Neutrophil (primary cell): ENCODE measurements at regions not wholly inside any gene's neighbourhood (a gene's known extent, or its start where the extent isn't known, plus 50 kb on each side); places are given as distances from the start of the nearest gene placed in this dataset.

Source experiments
- H3K27ac ChIP-seq: fragments of 200-600 bp; sonication (generic); 2 replicates; pipeline ENCODE4 v1.5.1; 2016; ENCODE audit warnings: mild to moderate bottlenecking, moderate library complexity
- H3K27me3 ChIP-seq: fragments of 200-600 bp; sonication (generic); 2 replicates; pipeline ENCODE4 v1.6.0; 2016; ENCODE audit warnings: mild to moderate bottlenecking
- H3K36me3 ChIP-seq: fragments of 200-600 bp; sonication (generic); 2 replicates; pipeline ENCODE4 v1.5.1; 2017
- H3K4me1 ChIP-seq, 2 experiments: fragments of 200-600 bp in 1 of 2; sonication (generic) in 1 of 2; 1 replicate in 1 of 2; 2 replicates in 1 of 2; pipeline versions ENCODE4 v1.5.1 to v1.6.1; 2013 to 2016; ENCODE audit warnings: low read depth in 1 of 2, low read length in 1 of 2, mild to moderate bottlenecking in 1 of 2, moderate library complexity in 1 of 2; ENCODE audit not compliant: control insufficient read depth in 1 of 2, insufficient read depth in 1 of 2
- H3K4me3 ChIP-seq, 2 experiments: fragments of 200-600 bp in 1 of 2; sonication (generic) in 1 of 2; 1 replicate in 1 of 2; 2 replicates in 1 of 2; pipeline ENCODE4 v1.5.1; 2013 to 2016; ENCODE audit warnings: low read depth in 1 of 2, low read length in 1 of 2, mild to moderate bottlenecking in 1 of 2, moderate library complexity in 1 of 2
- H3K9me3 ChIP-seq: fragments of 200-600 bp; sonication (generic); 2 replicates; pipeline ENCODE4 v1.5.1; 2016
- CTCF ChIP-seq: fragments of 200-600 bp; sonication (generic); IDR thresholded peaks from 2 replicates; pipeline ENCODE4 v1.5.1; 2016; ENCODE audit warnings: antibody characterized with exemption

- no peak overlapping the region for H3K4me3 ChIP-seq
- no peaks in the 10 kb centered on the region for H3K27me3 ChIP-seq
- no peaks in the 10 kb centered on the region for H3K4me1 ChIP-seq
- no peaks in the 10 kb centered on the region for H3K9me3 ChIP-seq
- no peaks in the 10 kb centered on the region for H3K36me3 ChIP-seq
- H3K27ac ChIP-seq, result no peak overlapping the region
- no peak for TF ChIP-seq CTCF
Observed at GRCh38 chr18:56185126-56185525, 453.3 kb downstream of the TXNL1 start.

- H3K4me3 ChIP-seq, result no peak overlapping the region
- no peaks in the 10 kb centered on the region for H3K4me1 ChIP-seq
- no peaks in the 10 kb centered on the region for H3K27me3 ChIP-seq
- no peak overlapping the region for H3K27ac ChIP-seq
- no peak for TF ChIP-seq CTCF
- H3K9me3 ChIP-seq, result no peaks in the 10 kb centered on the region
- H3K36me3 ChIP-seq, result no peaks in the 10 kb centered on the region
Observed at GRCh38 chr18:56176751-56177150, 461.6 kb downstream of the TXNL1 start.

- no peak overlapping the region for H3K27ac ChIP-seq
- no peaks in the 10 kb centered on the region for H3K36me3 ChIP-seq
- no peaks in the 10 kb centered on the region for H3K27me3 ChIP-seq
- H3K4me3 ChIP-seq, result no peak overlapping the region
- TF ChIP-seq CTCF, result no peak
- no peaks in the 10 kb centered on the region for H3K9me3 ChIP-seq
- no peaks in the 10 kb centered on the region for H3K4me1 ChIP-seq
Observed at GRCh38 chr18:56175330-56176001, 462.9 kb downstream of the TXNL1 start.

GRCh38 chr18:56173542-56174220 lies 464.7 kb downstream of the TXNL1 start:
- Histone ChIP-seq H3K27me3 (no peaks in the 10 kb centered on the region), H3K9me3 (no peaks in the 10 kb centered on the region), H3K4me1 (no peaks in the 10 kb centered on the region), H3K36me3 (no peaks in the 10 kb centered on the region), H3K4me3 (no peak overlapping the region), H3K27ac (no peak overlapping the region)
- no peak for TF ChIP-seq CTCF

GRCh38 chr18:56172527-56172926 lies 465.9 kb downstream of the TXNL1 start:
- TF ChIP-seq CTCF, result no peak
- no peaks in the 10 kb centered on the region for H3K27me3 ChIP-seq
- no peak overlapping the region for H3K4me3 ChIP-seq
- H3K4me1 ChIP-seq, result no peaks in the 10 kb centered on the region
- H3K9me3 ChIP-seq, result no peaks in the 10 kb centered on the region
- H3K36me3 ChIP-seq, result no peaks in the 10 kb centered on the region
- H3K27ac ChIP-seq, result no peak overlapping the region
